RPMI8226 (cell line): ENCODE measurements at regions not wholly inside any gene's neighbourhood (a gene's known extent, or its start where the extent isn't known, plus 50 kb on each side); places are given as distances from the start of the nearest gene placed in this dataset.
"Not testable (repeated sequence)": the region's sequence is repeated elsewhere in the genome, so short reads cannot be mapped to it uniquely, and the experiment has no call there.

Source experiments
- DNase-seq: peaks from one replicate; pipeline ENCODE4 v3.0.0-alpha.2; 2015

- no peak for DNase-seq
These were observed 57.7 kb downstream of the RAD51AP2 start for GRCh38 chr2:17460371-17461086.

GRCh38 chr2:17455343-17455742 is 62.9 kb downstream of the RAD51AP2 start:
- no peak for DNase-seq

- not testable (repeated sequence) for DNase-seq
These were observed 72.0 kb downstream of the RAD51AP2 start for GRCh38 chr2:17446191-17446590.

- DNase-seq: no peak
These were observed 72.5 kb downstream of the RAD51AP2 start for GRCh38 chr2:17445744-17446143.

- no peak for DNase-seq
These were observed 75.9 kb downstream of the RAD51AP2 start for GRCh38 chr2:17442334-17442733.

- DNase-seq: no peak
These were observed 76.5 kb downstream of the RAD51AP2 start for GRCh38 chr2:17441790-17442189.

GRCh38 chr2:17441055-17441771 is 77.0 kb downstream of the RAD51AP2 start:
- no peak for DNase-seq

GRCh38 chr2:17430326-17430725 is 87.9 kb downstream of the RAD51AP2 start:
- no peak for DNase-seq

- no peak for DNase-seq
These were observed 89.1 kb downstream of the RAD51AP2 start for GRCh38 chr2:17429130-17429529.

GRCh38 chr2:17427401-17427800 is 90.8 kb downstream of the RAD51AP2 start:
- no peak for DNase-seq

- DNase-seq: no peak
These were observed 91.5 kb downstream of the RAD51AP2 start for GRCh38 chr2:17426743-17427142.

- no peak for DNase-seq
These were observed 96.2 kb downstream of the RAD51AP2 start for GRCh38 chr2:17422061-17422460.

- no peak for DNase-seq
These were observed 101.3 kb downstream of the RAD51AP2 start for GRCh38 chr2:17416884-17417391.

- no peak for DNase-seq
These were observed 105.2 kb downstream of the RAD51AP2 start for GRCh38 chr2:17413036-17413435.

GRCh38 chr2:17401096-17401495 is 117.1 kb downstream of the RAD51AP2 start:
- DNase-seq: no peak

GRCh38 chr2:17398770-17399169 is 119.5 kb downstream of the RAD51AP2 start:
- no peak for DNase-seq

- no peak for DNase-seq
These were observed 129.4 kb downstream of the RAD51AP2 start for GRCh38 chr2:17388798-17389197.

GRCh38 chr2:17387591-17387990 is 130.6 kb downstream of the RAD51AP2 start:
- no peak for DNase-seq

- DNase-seq: no peak
These were observed 131.5 kb downstream of the RAD51AP2 start for GRCh38 chr2:17386771-17387170.

GRCh38 chr2:17380003-17380402 is 138.2 kb downstream of the RAD51AP2 start:
- no peak for DNase-seq

- DNase-seq: peak; percentile 89
These were observed 143.0 kb downstream of the RAD51AP2 start for GRCh38 chr2:17375262-17375661.

- peak; percentile 63 for DNase-seq
These were observed 144.5 kb downstream of the RAD51AP2 start for GRCh38 chr2:17373741-17374140.

GRCh38 chr2:17373041-17373440 is 145.2 kb downstream of the RAD51AP2 start:
- DNase-seq: no peak

- DNase-seq: no peak
These were observed 154.4 kb downstream of the RAD51AP2 start for GRCh38 chr2:17363846-17364245.
